ENCODE measurements at regions not wholly inside any gene's neighbourhood (a gene's known extent, or its start where the extent isn't known, plus 50 kb on each side); places are given as distances from the start of the nearest gene placed in this dataset.
"Not testable (repeated sequence)": the region's sequence is repeated elsewhere in the genome, so short reads cannot be mapped to it uniquely, and the experiment has no call there.

- no peak overlapping the region for H3K4me3 ChIP-seq (ENCODE audit: low read depth, low read length)
- no peak for DNase-seq (ENCODE audit: low read depth)
These were observed 250.3 kb upstream of the SEMA6A start for GRCh38 chr5:116824751-116825438.

GRCh38 chr5:116814626-116815385 lies 240.2 kb upstream of the SEMA6A start:
- H3K4me3 ChIP-seq (ENCODE audit: low read depth, low read length) = no peak overlapping the region
- DNase-seq (ENCODE audit: low read depth) = no peak

GRCh38 chr5:116813906-116814305 lies 239.3 kb upstream of the SEMA6A start:
- no peak overlapping the region for H3K4me3 ChIP-seq (ENCODE audit: low read depth, low read length)
- no peak for DNase-seq (ENCODE audit: low read depth)

- DNase-seq (ENCODE audit: low read depth) = no peak
- H3K4me3 ChIP-seq (ENCODE audit: low read depth, low read length) = no peak overlapping the region
These were observed 238.7 kb upstream of the SEMA6A start for GRCh38 chr5:116813356-116813755.

- DNase-seq (ENCODE audit: low read depth) = no peak
- H3K4me3 ChIP-seq (ENCODE audit: low read depth, low read length) = no peak overlapping the region
These were observed 236.3 kb upstream of the SEMA6A start for GRCh38 chr5:116810951-116811350.

- no peak for DNase-seq (ENCODE audit: low read depth)
- H3K4me3 ChIP-seq (ENCODE audit: low read depth, low read length) = no peak overlapping the region
These were observed 232.2 kb upstream of the SEMA6A start for GRCh38 chr5:116806836-116807235.

- no peak for DNase-seq (ENCODE audit: low read depth)
- H3K4me3 ChIP-seq (ENCODE audit: low read depth, low read length) = no peak overlapping the region
These were observed 224.8 kb upstream of the SEMA6A start for GRCh38 chr5:116799401-116799800.

- H3K4me3 ChIP-seq (ENCODE audit: low read depth, low read length) = no peak overlapping the region
- no peak for DNase-seq (ENCODE audit: low read depth)
These were observed 220.6 kb upstream of the SEMA6A start for GRCh38 chr5:116795189-116795588.

GRCh38 chr5:116789522-116789921 lies 214.9 kb upstream of the SEMA6A start:
- no peak for DNase-seq (ENCODE audit: low read depth)
- no peak overlapping the region for H3K4me3 ChIP-seq (ENCODE audit: low read depth, low read length)

GRCh38 chr5:116788851-116789403 lies 214.3 kb upstream of the SEMA6A start:
- DNase-seq (ENCODE audit: low read depth) = no peak
- no peak overlapping the region for H3K4me3 ChIP-seq (ENCODE audit: low read depth, low read length)

GRCh38 chr5:116787570-116787969 lies 212.9 kb upstream of the SEMA6A start:
- H3K4me3 ChIP-seq (ENCODE audit: low read depth, low read length) = no peak overlapping the region
- DNase-seq (ENCODE audit: low read depth) = no peak

GRCh38 chr5:116785106-116785505 lies 210.5 kb upstream of the SEMA6A start:
- no peak for DNase-seq (ENCODE audit: low read depth)
- H3K4me3 ChIP-seq (ENCODE audit: low read depth, low read length) = no peak overlapping the region

GRCh38 chr5:116779846-116780245 lies 205.2 kb upstream of the SEMA6A start:
- no peak for DNase-seq (ENCODE audit: low read depth)
- H3K4me3 ChIP-seq (ENCODE audit: low read depth, low read length) = no peak overlapping the region

- no peak for DNase-seq (ENCODE audit: low read depth)
- no peak overlapping the region for H3K4me3 ChIP-seq (ENCODE audit: low read depth, low read length)
These were observed 204.1 kb upstream of the SEMA6A start for GRCh38 chr5:116778651-116779280.

- no peak overlapping the region for H3K4me3 ChIP-seq (ENCODE audit: low read depth, low read length)
These were observed 203.4 kb upstream of the SEMA6A start for GRCh38 chr5:116778032-116778431.

GRCh38 chr5:116773926-116774325 lies 199.3 kb upstream of the SEMA6A start:
- H3K4me3 ChIP-seq (ENCODE audit: low read depth, low read length) = no peak overlapping the region
- no peak for DNase-seq (ENCODE audit: low read depth)

More at GRCh38 chr5:116778032-116778431, 203.4 kb upstream of the SEMA6A start:
- no peak for DNase-seq (ENCODE audit: low read depth)

- DNase-seq (ENCODE audit: low read depth) = no peak
- H3K4me3 ChIP-seq (ENCODE audit: low read depth, low read length) = no peak overlapping the region
These were observed 198.2 kb upstream of the SEMA6A start for GRCh38 chr5:116772806-116773205.

- no peak overlapping the region for H3K4me3 ChIP-seq (ENCODE audit: low read depth, low read length)
- no peak for DNase-seq (ENCODE audit: low read depth)
These were observed 197.5 kb upstream of the SEMA6A start for GRCh38 chr5:116772152-116772501.

GRCh38 chr5:116771466-116772151 lies 197.0 kb upstream of the SEMA6A start:
- H3K4me3 ChIP-seq (ENCODE audit: low read depth, low read length) = no peak overlapping the region
- DNase-seq (ENCODE audit: low read depth) = no peak

GRCh38 chr5:116769953-116770352 lies 195.3 kb upstream of the SEMA6A start:
- H3K4me3 ChIP-seq (ENCODE audit: low read depth, low read length); DNase-seq (ENCODE audit: low read depth): not testable (repeated sequence)
